ENCODE measurements at regions not wholly inside any gene's neighbourhood (a gene's known extent, or its start where the extent isn't known, plus 50 kb on each side); places are given as distances from the start of the nearest gene placed in this dataset.

DNA sequence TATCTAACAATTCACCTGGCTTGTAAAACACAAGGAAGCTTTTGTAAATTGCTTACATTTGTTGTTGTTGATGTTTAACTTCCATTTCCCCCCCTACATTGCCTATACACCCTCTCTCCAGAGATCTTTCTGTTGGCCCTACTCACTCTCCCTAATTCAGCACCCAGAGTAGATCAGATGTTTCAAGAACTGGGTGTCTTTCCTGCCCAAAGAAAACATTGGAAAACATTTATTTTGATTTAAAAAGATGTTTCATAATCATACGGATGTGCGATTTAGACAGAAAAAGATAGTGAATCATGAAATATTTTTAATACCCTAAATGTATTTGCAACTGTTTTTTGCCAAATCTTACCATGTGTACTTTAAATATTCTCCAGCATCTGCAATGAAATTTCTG is 446.4 kb upstream of the RGS6 start:
- intact Hi-C loops (cut with DNase I; ENCODE audit: low total_unique reads): no loop called here
- H3K4me1 ChIP-seq: peaks cover 0 to 43% (median 2%) of the 10 kb centered on the region in 6 donors

DNA sequence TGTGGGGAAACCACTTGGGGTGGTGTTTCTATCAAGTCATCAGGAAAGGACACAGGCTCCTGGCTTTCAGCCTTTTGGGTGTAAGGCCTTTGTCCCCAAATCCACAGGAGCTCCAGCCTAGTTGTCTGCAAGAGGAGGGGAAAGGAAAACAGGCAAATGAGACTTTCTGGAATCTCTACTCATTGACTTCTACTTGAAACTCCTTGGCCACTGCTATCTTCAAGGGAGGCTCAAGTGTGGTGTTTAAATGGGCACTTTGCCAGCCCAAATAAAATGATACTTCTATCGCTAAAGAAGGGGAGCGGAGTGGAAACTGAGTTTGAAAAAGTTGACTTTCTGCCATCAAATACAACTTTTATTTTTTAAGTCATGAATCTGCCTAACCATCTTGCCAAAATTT is 445.9 kb upstream of the RGS6 start:
- intact Hi-C loops (cut with DNase I; ENCODE audit: low total_unique reads): no loop called here
- Histone ChIP-seq H3K36me3 (peaks cover 0 to 11% (median 0%) of the 10 kb centered on the region in 6 donors), H3K27ac (no peak overlapping the region), H3K4me1 (peaks cover 0 to 38% (median 4%) of the 10 kb centered on the region in 6 donors), H3K4me3 (no peak overlapping the region), H3K9me3 (no peaks in the 10 kb centered on the region), H3K27me3 (replicated peaks in 1 of 7) (no peaks in the 10 kb centered on the region)
- 81 to 89% (median 88%) methylated on average over 2 of the region's 2 CpGs for WGBS, 5 donors
- no peak for DNase-seq
- no peak for TF ChIP-seq POLR2AphosphoS5 (IDR thresholded peaks at IDR 0.05)
- TF ChIP-seq POLR2A (IDR thresholded peaks at IDR 0.05): no peak
- TF ChIP-seq, protein P1, sequence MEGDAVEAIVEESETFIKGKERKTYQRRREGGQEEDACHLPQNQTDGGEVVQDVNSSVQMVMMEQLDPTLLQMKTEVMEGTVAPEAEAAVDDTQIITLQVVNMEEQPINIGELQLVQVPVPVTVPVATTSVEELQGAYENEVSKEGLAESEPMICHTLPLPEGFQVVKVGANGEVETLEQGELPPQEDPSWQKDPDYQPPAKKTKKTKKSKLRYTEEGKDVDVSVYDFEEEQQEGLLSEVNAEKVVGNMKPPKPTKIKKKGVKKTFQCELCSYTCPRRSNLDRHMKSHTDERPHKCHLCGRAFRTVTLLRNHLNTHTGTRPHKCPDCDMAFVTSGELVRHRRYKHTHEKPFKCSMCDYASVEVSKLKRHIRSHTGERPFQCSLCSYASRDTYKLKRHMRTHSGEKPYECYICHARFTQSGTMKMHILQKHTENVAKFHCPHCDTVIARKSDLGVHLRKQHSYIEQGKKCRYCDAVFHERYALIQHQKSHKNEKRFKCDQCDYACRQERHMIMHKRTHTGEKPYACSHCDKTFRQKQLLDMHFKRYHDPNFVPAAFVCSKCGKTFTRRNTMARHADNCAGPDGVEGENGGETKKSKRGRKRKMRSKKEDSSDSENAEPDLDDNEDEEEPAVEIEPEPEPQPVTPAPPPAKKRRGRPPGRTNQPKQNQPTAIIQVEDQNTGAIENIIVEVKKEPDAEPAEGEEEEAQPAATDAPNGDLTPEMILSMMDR (IDR thresholded peaks at IDR 0.05 in 8 of 11, conservative IDR thresholded peaks at IDR 0.05 in 3 of 11): no peak

More for the DNA sequence above, 446.4 kb upstream of the RGS6 start:
- no peak overlapping the region for H3K27ac ChIP-seq
- WGBS, 5 donors: 90 to 100% (median 92%) methylated on average over 2 of the region's 2 CpGs
- TF ChIP-seq POLR2A (IDR thresholded peaks at IDR 0.05) (no peak), POLR2AphosphoS5 (IDR thresholded peaks at IDR 0.05) (no peak)
- TF ChIP-seq, protein P1 (IDR thresholded peaks at IDR 0.05 in 8 of 11, conservative IDR thresholded peaks at IDR 0.05 in 3 of 11): no peak
- no peaks in the 10 kb centered on the region for H3K9me3 ChIP-seq
- no peak for DNase-seq
- no peak overlapping the region for H3K4me3 ChIP-seq
- peaks cover 0 to 11% (median 0%) of the 10 kb centered on the region in 6 donors for H3K36me3 ChIP-seq
- H3K27me3 ChIP-seq (replicated peaks in 1 of 7): no peaks in the 10 kb centered on the region

DNA sequence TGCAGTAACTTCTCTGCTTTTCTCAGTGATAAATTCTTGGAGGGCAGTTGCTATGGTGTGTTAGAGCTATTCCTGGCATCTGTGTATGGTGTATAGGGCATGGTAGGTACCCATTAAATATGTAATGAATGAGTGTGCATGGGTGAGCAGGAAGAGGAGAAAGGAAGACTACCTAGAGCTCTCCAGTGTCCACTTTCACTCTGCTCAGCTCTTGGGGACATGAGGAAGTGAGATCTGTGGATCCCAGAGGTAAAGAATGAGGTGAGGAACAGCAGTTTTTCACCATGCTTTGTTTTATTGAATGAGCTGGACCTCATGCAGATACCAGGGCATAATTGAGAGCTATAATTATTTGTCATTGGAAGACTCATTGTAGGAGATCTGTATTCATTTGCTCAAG is 444.8 kb upstream of the RGS6 start:
- H3K4me1 ChIP-seq: peaks cover 0 to 42% (median 11%) of the 10 kb centered on the region in 6 donors
- peaks cover 0 to 11% (median 0%) of the 10 kb centered on the region in 6 donors for H3K36me3 ChIP-seq
- TF ChIP-seq, protein P1 (IDR thresholded peaks at IDR 0.05 in 8 of 11, conservative IDR thresholded peaks at IDR 0.05 in 3 of 11): no peak
- TF ChIP-seq POLR2A (IDR thresholded peaks at IDR 0.05): no peak
- TF ChIP-seq POLR2AphosphoS5 (IDR thresholded peaks at IDR 0.05): no peak
- intact Hi-C loops (cut with DNase I; ENCODE audit: low total_unique reads): no loop called here
- no peak for DNase-seq
- H3K27me3 ChIP-seq (replicated peaks in 1 of 7): no peaks in the 10 kb centered on the region
- H3K27ac ChIP-seq: peak overlapping the region in 1 of 8 donors; percentile 0
- no peak overlapping the region for H3K4me3 ChIP-seq
- H3K9me3 ChIP-seq: no peaks in the 10 kb centered on the region

DNA sequence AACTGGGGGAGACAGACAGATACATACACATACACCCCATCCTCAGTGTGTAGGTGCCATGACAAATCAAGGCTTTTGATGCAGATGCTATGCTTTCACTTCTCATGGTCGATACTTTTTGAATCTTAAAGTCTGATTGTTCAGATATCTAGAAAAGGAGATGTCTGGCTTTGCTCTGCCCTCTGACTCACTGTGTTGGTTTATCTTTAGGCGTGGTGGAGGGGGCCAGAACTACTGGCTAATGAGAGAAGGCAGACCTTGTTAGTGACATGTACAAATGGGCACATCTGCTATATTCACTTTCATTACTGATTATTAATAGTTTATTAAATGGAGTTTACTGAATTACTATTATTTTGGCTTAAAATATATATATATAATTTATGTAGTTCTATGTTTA is 444.3 kb upstream of the RGS6 start:
- no peak for DNase-seq
- intact Hi-C loops (cut with DNase I; ENCODE audit: low total_unique reads): no loop called here
- Histone ChIP-seq H3K27ac (peak overlapping the region in 1 of 8 donors; percentile 0), H3K4me1 (peaks cover 0 to 44% (median 11%) of the 10 kb centered on the region in 6 donors), H3K36me3 (peaks cover 0 to 11% (median 0%) of the 10 kb centered on the region in 6 donors), H3K4me3 (no peak overlapping the region), H3K27me3 (replicated peaks in 1 of 7) (no peaks in the 10 kb centered on the region), H3K9me3 (no peaks in the 10 kb centered on the region)
- TF ChIP-seq POLR2AphosphoS5 (IDR thresholded peaks at IDR 0.05): no peak
- TF ChIP-seq, protein P1 (IDR thresholded peaks at IDR 0.05 in 8 of 11, conservative IDR thresholded peaks at IDR 0.05 in 3 of 11): no peak
- TF ChIP-seq POLR2A (IDR thresholded peaks at IDR 0.05): no peak
- WGBS, 5 donors: 78 to 95% (median 91%) methylated on average over 2 of the region's 2 CpGs
